DLD1 (cell line): ENCODE measurements at regions not wholly inside any gene's neighbourhood (a gene's known extent, or its start where the extent isn't known, plus 50 kb on each side); places are given as distances from the start of the nearest gene placed in this dataset.

Experiments
- in situ Hi-C: cut with HindIII; loops from 2 replicates; pipeline ENCODE4 v1.10.0; 2017; ENCODE audit warnings: low sequenced_read_pairs

- in situ Hi-C loops = no loop called here
Measured at GRCh38 chr20:50297498-50298376, 107.1 kb downstream of the CEBPB start.

- in situ Hi-C loops = no loop called here
Measured at GRCh38 chr20:50298554-50299324, 108.1 kb downstream of the CEBPB start.

DNA sequence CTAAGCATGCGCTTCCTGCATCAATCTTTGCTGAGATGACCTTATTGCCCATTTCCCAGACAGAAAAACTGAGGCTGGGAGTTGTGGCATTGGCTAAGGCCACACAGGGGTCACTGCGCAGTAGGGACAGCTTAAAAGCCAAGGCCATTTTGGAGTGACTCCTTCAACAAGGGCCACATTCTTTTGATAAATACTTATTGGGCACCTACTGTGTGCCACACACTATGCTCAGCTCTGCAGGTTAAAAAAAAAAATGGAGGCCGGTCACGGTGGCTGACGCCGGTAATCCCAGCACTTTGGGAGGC is 108.6 kb downstream of the CEBPB start:
- in situ Hi-C loops = no loop called here

- in situ Hi-C loops = no loop called here
Measured at GRCh38 chr20:50301165-50301564, 110.5 kb downstream of the CEBPB start.

DNA sequence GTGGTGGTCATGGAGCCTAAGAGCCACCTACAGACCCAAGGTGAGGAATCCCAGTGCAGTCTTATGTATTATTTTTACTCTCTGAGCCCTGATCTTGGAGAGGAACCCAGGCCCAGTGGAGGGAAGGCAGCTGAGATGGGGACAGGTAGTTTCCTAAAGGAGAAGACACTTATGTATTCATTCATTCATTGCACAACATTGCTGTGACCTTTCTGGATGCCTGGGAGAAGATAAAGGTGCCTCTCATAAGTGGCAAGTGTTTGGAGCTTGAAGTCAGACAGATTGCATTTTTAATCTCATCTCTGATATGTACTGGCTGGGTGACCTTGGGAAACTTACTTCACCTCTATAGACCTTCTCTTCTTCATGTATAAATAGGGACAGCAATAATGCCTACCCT is 111.1 kb downstream of the CEBPB start:
- in situ Hi-C loops = no loop called here

- in situ Hi-C loops = no loop called here
Measured at GRCh38 chr20:50302341-50303057, 111.9 kb downstream of the CEBPB start.

- in situ Hi-C loops = no loop called here
Measured at GRCh38 chr20:50303573-50304500, 113.2 kb downstream of the CEBPB start.

DNA sequence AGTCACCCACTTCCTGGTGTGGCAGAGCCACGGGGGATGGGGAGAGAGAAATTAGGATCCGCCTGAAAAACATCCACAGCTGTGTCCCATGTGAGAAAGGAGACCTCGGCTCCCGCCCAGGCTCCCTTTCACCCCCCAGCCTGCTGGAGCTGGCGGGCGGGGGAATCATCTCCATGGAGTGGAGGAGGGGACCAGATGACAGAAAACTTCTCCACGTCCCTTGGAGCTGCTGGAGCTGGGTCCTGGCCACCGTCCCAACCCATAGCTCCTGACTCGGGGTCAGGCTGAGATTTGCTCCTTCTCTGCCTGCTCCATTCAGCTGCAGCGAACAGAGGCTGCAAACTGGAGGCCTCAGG is 113.8 kb downstream of the CEBPB start:
- in situ Hi-C loops = no loop called here

DNA sequence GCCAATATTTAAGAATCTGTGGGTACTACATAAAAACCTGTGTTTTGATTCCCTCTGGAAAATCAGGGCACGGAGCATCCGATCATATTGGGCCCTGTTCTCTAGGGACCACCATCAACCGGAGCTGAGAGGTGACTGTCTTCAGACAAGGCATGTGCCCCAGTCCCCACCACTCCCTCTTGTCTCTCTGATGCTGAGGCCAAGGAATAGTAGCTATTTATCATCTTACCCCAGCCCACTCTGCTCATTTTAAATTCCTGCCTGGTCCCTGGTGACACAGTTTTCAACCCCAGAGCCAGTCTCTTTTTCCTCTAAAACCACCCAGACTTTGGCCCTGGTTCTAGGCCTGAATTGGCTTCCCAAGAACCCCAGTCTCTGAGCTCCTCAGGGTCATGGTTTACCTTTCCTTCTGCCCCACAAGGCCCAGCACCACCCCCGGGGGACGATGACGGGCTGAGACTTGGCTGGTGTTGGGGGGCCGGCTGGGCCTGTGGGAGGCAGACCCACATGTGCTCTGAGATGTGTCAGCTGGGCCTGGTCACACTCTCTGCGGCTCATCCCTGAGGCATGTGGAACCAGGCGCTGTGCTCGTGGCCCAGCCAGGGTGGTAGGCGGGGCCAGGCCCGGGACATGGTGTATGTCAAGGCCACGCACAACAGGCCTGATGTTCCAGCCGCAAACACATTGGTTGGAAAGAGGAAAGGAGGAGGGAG is 114.4 kb downstream of the CEBPB start:
- in situ Hi-C loops = no loop called here

DNA sequence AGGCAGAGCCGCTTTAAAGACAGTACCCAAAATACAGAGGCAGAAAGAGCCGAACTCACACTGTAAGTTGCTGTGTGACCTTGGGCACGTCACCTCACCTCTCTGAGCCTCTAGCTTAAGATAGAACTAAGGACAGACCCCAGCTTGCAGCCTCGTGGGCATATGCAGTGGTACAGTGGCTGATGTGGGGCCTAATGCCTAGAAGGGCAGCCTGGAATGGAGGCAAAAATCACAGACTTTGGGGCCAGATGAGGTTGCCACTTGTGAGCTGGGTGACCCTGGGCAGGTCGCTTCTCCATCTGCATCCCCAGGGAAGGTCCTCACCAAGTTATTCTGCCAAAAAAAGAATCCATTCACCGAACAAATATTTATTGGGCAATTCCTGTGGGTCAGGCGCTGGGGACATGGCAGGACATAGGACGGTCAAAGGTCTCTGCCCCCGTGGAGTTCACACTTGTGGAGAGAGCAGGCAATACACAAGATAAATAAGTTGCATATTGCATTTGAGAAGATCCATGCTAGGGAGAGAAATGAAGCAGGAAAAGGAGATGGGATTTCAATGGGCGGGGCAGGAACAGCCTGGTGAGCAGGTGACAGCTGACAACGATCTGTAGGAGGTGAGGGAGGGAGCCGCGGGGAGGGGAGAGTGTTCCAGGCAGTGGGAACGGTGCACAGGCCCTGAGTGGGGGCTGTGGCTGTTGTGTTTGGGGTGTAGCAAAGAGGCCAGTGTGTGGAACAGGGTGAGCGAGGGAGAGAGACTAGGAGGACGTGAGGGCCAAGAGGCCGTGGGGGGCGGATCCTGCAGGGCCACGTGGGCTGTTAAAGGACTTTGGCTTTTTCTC is 115.2 kb downstream of the CEBPB start:
- in situ Hi-C loops = no loop called here

- in situ Hi-C loops = no loop called here
Measured at GRCh38 chr20:50306478-50307423, 116.1 kb downstream of the CEBPB start.

- in situ Hi-C loops = no loop called here
Measured at GRCh38 chr20:50308166-50308512, 117.5 kb downstream of the CEBPB start.

DNA sequence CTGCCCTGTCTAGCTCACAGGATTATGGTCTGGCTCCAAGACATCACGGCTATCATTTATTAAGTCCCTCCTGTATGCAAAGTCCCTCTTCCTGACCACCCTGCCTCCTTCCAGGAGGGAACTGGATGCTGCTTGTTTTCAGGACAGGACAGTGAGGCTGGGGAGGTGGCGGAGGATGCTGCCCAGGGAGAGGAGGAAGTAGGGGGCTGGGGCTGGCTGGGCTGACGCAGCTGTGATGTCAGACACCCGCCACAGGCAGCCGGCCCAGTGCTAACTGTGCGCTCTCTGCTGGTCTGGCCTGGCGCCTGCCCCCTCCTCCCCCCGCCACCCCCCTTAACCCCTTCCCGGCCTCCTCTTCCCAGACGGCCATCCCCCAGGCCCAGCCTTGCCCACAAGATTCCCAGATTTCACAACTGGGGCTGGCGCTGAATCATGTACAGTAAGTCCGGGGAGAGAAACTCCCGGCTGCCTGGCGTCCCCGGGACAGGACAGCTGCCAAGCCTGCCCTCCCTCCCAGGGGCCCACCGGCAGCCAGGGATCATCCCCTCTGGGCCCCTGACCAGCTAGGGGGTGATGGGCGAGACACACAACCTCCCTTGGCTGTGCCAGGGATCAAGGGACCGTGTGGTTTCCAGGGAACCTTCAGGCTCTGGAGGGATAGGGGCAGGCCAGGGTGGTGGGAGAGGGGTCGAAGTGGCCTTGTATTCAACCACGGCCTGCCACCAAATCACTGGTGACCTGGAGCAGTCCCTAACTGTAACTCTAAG is 118.1 kb downstream of the CEBPB start:
- in situ Hi-C loops = no loop called here

DNA sequence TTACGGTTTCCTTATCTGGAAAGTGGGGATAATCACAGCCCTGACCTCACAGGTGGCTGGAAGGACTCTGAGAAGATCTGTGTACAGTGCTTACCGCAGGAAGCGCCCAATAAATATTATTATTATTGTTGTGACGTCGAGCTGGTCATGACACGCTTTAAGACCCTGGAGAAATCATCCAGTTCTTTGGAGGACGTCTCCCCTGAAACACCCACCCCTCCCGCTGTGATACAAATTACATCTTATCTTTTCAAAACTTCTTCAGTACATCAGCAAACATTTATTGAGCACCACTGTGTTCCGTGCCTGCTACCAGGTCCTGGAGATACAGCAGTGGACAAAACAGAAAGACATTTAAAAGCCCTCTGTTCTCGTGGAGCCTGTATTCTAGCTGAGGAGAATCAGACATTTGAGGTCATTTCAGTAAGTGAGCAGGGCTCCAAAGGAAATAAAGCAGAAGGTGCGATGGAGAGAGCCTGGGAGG is 118.7 kb downstream of the CEBPB start:
- in situ Hi-C loops = no loop called here

DNA sequence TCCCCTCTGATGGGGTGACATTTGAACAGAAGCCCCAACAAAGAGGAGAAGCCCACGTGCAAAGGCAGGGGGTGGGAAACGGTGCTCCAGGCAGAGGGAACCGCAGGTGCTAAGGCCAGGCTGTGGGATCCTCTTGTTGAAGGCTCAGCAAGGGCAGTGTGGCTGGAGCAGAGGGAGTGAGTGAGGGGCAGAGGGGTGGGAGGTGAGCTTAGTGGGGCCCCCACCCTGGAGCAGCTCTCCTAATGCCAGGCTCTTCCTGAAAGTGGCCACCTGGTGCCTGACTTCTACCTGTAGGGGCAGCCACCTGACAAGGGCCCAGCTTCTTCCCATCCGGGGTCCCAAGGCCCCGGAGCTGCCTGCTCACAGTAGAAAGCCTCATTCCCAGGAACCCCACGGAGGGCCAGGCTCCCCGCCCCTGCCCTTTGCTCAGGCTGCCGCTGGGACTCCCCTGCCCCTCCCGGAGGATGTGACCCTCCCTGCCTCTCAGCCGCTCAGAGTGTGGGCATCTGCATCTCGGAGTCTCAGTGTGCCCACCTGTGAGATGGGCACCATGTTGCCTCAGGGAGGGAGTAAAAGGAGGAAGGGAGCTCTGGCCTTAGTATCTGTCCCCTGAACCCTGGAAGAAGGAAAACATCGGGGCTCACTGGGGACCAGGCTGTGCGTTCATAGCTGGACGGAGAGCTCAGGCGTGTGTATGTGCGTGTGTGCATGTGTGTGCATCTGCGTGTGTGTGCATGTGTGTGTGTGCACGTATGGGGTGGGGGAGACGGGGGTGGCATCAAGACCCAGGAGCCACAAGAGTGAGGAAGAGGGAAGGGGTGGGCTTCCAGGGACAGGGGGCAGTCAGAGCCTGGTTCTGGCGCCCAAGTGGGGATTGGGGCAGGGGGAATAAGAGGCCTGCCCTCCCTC is 119.4 kb downstream of the CEBPB start:
- in situ Hi-C loops = no loop called here

DNA sequence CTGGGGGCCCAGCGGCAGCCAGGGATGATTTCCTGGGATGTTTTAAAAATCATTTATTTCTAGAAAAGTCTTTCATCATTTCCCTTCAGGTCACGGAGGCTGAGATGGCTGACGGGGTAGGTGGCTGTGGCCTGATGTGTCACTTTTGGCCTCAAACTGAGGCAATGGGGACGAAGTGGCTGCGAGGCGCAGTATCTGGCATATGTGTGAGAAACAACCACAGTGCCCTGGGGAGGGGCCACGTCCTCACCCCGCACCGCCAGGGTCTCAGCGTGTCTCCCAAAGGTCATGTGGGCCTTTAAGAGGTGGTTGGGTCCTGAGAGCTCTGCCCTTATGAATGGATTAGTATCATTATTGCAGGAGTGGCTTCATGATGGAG is 120.0 kb downstream of the CEBPB start:
- in situ Hi-C loops = no loop called here
